Duodenal mucosa (tissue), 2 donors: ENCODE measurements at regions not wholly inside any gene's neighbourhood (a gene's known extent, or its start where the extent isn't known, plus 50 kb on each side); places are given as distances from the start of the nearest gene placed in this dataset.
"Not testable (repeated sequence)": the region's sequence is repeated elsewhere in the genome, so short reads cannot be mapped to it uniquely, and the experiment has no call there.

Source experiments
- H3K27ac ChIP-seq: one replicate; pipeline ENCODE4 v1.7.0; 2013; ENCODE audit warnings: low read depth, low read length
- H3K27me3 ChIP-seq, 2 donors: one replicate each; pipeline ENCODE4 v1.7.0; 2013; ENCODE audit warnings: low read length in 2 of 2, control low read depth in 1 of 2; ENCODE audit not compliant: insufficient read depth in 2 of 2, control insufficient read depth in 1 of 2
- H3K36me3 ChIP-seq, 2 donors: one replicate each; pipeline ENCODE4 v1.7.0; 2013; ENCODE audit warnings: low read length in 2 of 2, control low read depth in 1 of 2; ENCODE audit not compliant: insufficient read depth in 2 of 2, control insufficient read depth in 1 of 2
- H3K4me1 ChIP-seq, 2 donors: one replicate each; pipeline ENCODE4 v1.7.0; 2013; ENCODE audit warnings: low read length in 2 of 2, control low read depth in 1 of 2; ENCODE audit not compliant: insufficient read depth in 2 of 2, control insufficient read depth in 1 of 2
- H3K4me3 ChIP-seq, 2 donors: one replicate each; pipeline ENCODE4 v1.7.0; 2013; ENCODE audit warnings: low read length in 2 of 2, low read depth in 1 of 2
- H3K9ac ChIP-seq, 2 donors: one replicate each; pipeline ENCODE4 v1.7.0; 2013; ENCODE audit warnings: low read length in 2 of 2, low read depth in 1 of 2
- H3K9me3 ChIP-seq, 2 donors: one replicate each; pipeline ENCODE4 v1.7.0; 2013; ENCODE audit warnings: low read length in 2 of 2, control low read depth in 1 of 2; ENCODE audit not compliant: control insufficient read depth in 1 of 2

DNA sequence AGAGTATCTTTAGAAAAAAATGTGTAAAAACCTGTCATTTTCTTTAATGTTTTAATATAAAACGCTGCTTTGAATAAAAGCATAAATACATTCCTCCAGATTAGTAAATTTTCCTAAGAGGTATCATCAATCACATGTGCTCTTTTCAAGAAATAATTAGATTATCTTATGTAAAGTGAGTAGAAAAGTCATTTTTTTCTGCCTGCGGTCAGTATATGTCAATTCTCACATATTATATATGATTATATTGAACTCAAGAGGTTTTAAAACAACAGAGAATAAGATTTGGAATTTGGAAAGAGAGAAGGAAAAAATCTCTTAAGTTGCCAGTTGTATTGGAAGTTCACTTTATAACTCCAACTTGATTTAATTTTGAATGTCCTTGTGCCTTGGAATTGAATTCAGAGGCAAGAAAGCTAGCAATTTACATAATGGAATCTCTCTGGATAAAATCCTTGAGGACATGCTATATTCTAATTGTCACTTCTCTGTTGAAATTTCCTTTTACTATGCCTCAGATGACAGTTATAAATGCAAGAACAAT is 740.1 kb upstream of the SPRY2 start:
- Histone ChIP-seq H3K27ac (no peak overlapping the region), H3K36me3 (no peaks in the 10 kb centered on the region)

DNA sequence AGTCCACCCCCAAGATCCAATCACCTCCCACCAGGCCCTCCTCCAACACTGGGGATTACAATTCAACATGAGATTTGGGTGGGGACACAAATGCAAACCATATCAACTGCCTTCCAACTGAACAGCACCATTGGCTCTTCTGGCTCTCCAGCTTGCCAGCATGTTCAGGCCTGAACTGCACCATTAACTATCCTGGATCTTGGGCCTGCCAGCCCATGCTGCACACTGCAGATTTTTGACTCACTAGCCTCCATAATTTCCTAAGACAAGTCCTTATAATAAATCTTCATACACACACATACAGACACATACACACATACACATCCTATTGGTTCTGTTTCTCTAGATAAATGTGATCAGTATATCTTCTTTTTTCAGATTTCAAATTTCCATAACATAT is 737.1 kb upstream of the SPRY2 start:
- Histone ChIP-seq H3K36me3 (no peaks in the 10 kb centered on the region), H3K27ac (no peak overlapping the region), H3K4me3 (no peak overlapping the region), H3K9ac (no peak overlapping the region), H3K9me3 (no peaks in the 10 kb centered on the region), H3K4me1 (no peaks in the 10 kb centered on the region), H3K27me3 (no peaks in the 10 kb centered on the region)

More for the DNA sequence above, 740.1 kb upstream of the SPRY2 start:
- Histone ChIP-seq H3K27me3 (no peaks in the 10 kb centered on the region), H3K4me3 (no peak overlapping the region), H3K4me1 (no peaks in the 10 kb centered on the region), H3K9ac (no peak overlapping the region), H3K9me3 (no peaks in the 10 kb centered on the region)

DNA sequence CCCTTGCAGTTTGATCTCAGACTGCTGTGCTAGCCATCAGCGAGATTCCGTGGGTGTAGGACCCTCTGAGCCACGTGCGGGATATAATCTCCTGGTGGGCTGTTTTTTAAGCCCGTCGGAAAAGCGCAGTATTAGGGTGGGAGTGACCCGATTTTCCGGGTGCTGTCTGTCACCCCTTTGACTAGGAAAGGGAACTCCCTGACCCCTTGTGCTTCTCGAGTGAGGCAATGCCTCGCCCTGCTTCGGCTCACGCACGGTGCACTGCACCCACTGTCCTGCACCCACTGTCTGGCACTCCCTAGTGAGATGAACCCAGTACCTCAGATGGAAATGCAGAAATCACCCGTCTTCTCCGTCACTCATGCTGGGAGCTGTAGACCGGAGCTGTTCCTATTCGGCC is 728.9 kb upstream of the SPRY2 start:
- not testable (repeated sequence) for H3K4me3 ChIP-seq, H3K9me3 ChIP-seq, H3K27me3 ChIP-seq, H3K9ac ChIP-seq, H3K36me3 ChIP-seq, H3K4me1 ChIP-seq, H3K27ac ChIP-seq

DNA sequence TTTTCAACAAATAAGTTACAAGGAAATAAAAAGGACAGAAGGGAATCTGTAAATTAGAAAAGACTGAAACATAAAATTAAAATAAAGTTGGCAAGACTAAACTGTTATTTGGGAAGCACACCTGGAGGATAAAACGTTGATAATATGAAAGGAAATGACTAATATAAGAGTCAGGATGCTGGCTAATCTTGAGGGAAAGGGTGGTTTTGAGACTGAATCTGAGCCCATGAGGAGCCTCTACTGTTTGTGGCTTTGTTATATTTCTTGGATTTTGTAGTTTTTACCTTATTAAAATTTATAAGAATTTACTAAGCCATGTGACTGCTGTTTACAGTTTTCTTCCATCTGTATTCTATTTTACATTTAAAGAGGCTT is 718.0 kb upstream of the SPRY2 start:
- Histone ChIP-seq H3K9ac (no peak overlapping the region), H3K9me3 (no peaks in the 10 kb centered on the region), H3K4me3 (no peak overlapping the region), H3K27ac (no peak overlapping the region), H3K4me1 (no peaks in the 10 kb centered on the region), H3K36me3 (no peaks in the 10 kb centered on the region), H3K27me3 (no peaks in the 10 kb centered on the region)

DNA sequence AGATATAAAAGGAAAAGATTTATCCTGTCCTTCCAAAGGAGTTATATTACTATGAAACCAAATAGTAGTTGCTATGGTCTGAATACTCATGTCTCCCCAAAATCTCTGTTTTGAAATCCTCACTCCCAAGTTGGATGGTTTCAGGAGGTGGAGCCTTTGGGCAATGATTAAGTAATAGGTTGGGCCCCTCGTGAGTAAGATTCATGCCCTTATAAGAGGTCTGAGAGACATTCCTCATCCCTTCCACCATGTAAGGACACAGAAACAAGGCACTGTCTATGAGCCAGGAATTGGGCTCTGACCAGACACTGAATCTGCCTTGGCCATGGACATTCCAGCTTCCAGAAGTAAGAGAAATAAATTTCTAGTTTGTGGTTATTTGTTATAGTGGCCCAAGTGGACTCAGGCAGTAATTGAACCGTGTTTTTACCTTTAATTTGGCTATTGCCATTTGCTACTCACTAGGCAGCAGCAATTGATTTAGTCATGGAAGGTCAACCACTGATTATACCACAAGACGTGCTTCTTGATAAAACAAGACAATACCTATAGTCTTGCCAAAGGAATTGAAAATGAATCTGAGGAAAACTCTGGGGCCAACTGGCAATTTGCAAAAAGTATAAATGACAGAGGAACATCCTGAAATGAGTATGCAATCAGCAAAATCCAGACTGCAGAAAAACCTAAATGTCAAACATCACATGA is 717.4 kb upstream of the SPRY2 start:
- no peak overlapping the region for H3K27ac ChIP-seq
- no peaks in the 10 kb centered on the region for H3K36me3 ChIP-seq
- no peaks in the 10 kb centered on the region for H3K27me3 ChIP-seq
- H3K9ac ChIP-seq = no peak overlapping the region
- H3K4me3 ChIP-seq = no peak overlapping the region
- H3K4me1 ChIP-seq = no peaks in the 10 kb centered on the region
- H3K9me3 ChIP-seq = no peaks in the 10 kb centered on the region

DNA sequence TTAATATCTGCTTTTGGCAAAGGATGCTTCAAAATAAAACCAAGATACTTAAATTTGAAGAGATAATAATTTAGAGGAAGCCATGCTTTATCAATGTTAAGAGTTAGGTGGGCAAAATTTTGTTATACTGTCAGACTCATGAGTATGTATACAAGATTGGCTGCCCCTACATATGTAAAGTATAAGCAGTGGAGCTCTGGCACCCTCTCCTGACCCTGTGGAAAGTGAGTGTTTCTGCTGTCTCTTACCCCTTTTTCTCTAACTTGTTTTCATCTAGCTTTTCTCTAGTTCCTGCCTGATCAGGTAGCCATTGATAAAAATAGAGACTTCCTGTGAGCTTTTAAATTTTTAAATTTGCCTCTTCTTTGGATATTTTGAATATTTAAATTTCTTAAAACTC is 710.9 kb upstream of the SPRY2 start:
- no peak overlapping the region for H3K4me3 ChIP-seq
- no peak overlapping the region for H3K27ac ChIP-seq
- no peaks in the 10 kb centered on the region for H3K36me3 ChIP-seq
- no peaks in the 10 kb centered on the region for H3K4me1 ChIP-seq
- no peaks in the 10 kb centered on the region for H3K27me3 ChIP-seq
- H3K9me3 ChIP-seq = no peaks in the 10 kb centered on the region
- no peak overlapping the region for H3K9ac ChIP-seq

DNA sequence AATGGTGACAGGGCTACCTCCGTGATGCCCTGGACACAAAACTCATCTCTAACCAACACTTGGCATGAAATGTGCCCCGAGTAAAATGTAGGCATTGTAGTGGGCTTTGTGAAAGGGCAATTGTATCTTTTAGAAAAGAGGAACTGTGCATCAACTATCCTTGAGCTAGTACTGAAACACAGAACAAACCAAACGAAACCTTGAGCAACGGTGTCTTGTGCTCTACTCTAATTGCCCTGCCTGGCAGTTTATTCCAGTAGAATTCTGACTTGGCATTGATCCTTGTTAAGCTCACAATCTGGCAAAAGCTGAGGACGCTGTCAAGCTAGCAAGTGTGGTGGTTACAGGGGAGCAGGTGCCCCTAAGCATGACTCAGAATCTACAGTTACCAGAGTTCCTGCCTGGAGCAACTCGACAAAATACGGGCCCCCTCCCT is 707.1 kb upstream of the SPRY2 start:
- H3K9ac ChIP-seq = no peak overlapping the region
- no peaks in the 10 kb centered on the region for H3K9me3 ChIP-seq
- no peaks in the 10 kb centered on the region for H3K27me3 ChIP-seq
- H3K4me3 ChIP-seq = no peak overlapping the region
- H3K36me3 ChIP-seq = no peaks in the 10 kb centered on the region
- H3K4me1 ChIP-seq = no peaks in the 10 kb centered on the region
- no peak overlapping the region for H3K27ac ChIP-seq

DNA sequence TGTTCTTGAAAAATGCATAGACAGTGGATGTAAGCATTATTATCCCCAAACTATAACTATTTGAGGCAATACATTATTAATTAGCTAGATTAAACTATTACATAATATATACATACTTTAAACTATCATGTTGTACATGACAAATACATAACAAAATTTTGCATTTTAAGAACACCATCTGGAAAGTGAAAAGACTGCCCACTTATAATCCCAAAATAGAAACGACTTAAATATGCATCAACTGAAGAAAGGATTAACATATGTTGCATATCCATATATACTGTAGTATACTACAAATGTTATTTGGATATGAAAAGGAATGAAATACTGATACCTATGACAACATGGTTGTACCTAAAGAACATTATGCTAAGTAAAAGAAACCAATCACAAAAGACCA is 700.8 kb upstream of the SPRY2 start:
- Histone ChIP-seq H3K9ac (no peak overlapping the region), H3K4me3 (no peak overlapping the region), H3K9me3 (no peaks in the 10 kb centered on the region), H3K4me1 (no peaks in the 10 kb centered on the region), H3K36me3 (no peaks in the 10 kb centered on the region), H3K27me3 (no peaks in the 10 kb centered on the region), H3K27ac (no peak overlapping the region)

DNA sequence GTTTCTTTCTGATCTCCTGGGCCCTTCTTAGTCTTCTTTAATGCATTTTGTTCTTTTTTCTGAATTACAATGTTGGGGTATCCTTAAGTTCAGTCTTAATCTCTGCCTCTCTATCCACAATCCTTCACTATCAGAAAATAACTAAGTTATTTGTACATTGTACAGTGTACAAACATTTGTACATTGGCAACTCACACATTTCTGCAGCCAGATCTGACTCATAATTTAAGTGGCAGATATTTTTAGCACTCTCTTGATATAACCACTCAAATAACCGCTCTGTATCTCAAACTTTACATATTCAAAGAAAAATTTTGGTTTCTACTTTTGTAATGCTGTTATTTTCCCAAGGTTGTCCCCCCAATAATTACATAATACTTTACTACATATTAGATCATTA is 691.1 kb upstream of the SPRY2 start:
- H3K9me3 ChIP-seq = no peaks in the 10 kb centered on the region
- no peak overlapping the region for H3K4me3 ChIP-seq
- no peaks in the 10 kb centered on the region for H3K4me1 ChIP-seq
- H3K27ac ChIP-seq = no peak overlapping the region
- H3K27me3 ChIP-seq = no peaks in the 10 kb centered on the region
- no peak overlapping the region for H3K9ac ChIP-seq
- no peaks in the 10 kb centered on the region for H3K36me3 ChIP-seq

DNA sequence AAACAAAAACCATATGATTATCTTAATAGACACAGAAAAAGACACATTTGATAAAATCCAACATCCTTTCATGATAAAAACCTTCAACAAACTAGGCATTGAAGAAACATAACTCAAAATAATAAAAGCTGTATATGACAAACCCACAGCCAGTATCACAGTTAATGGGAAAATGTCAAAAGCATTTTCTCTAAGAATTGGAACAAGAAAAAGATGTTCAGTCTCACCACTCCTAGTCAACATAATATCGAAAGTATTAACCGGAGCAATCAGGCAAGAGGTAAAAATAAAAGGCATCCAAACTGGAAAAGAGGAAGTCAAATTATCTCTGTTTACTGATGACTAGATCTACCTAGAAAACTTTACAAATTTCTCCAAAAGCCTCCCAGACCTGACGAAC is 684.2 kb upstream of the SPRY2 start:
- Histone ChIP-seq H3K36me3 (no peaks in the 10 kb centered on the region), H3K27ac (no peak overlapping the region), H3K4me3 (no peak overlapping the region), H3K9ac (no peak overlapping the region), H3K27me3 (no peaks in the 10 kb centered on the region), H3K4me1 (peaks cover 0 to 5% of the 10 kb centered on the region in 2 donors), H3K9me3 (peaks cover 0 to 7% of the 10 kb centered on the region in 2 donors)
